ENCODE measurements at regions not wholly inside any gene's neighbourhood (a gene's known extent, or its start where the extent isn't known, plus 50 kb on each side); places are given as distances from the start of the nearest gene placed in this dataset.

- Histone ChIP-seq H3K27me3 (no peaks in the 10 kb centered on the region), H3K36me3 (replicated peaks; ENCODE audit: insufficient read depth, low read depth) (no peaks in the 10 kb centered on the region), H3K9me3 (ENCODE audit: low read depth) (no peaks in the 10 kb centered on the region), H2AFZ (no peak overlapping the region), H3K79me2 (no peaks in the 10 kb centered on the region), H4K20me1 (ENCODE audit: insufficient read depth, poor library complexity, severe bottlenecking) (no peaks in the 10 kb centered on the region), H3K4me3 (no peak overlapping the region), H3K4me2 (no peak overlapping the region), H3K9me2 (replicated peaks; ENCODE audit: insufficient read depth) (no peaks in the 10 kb centered on the region), H3K4me1 (ENCODE audit: insufficient read depth) (no peaks in the 10 kb centered on the region), H3K27ac (no peak overlapping the region)
- no peak for DNase-seq (ENCODE audit: low spot score)
- TF ChIP-seq, protein P1, sequence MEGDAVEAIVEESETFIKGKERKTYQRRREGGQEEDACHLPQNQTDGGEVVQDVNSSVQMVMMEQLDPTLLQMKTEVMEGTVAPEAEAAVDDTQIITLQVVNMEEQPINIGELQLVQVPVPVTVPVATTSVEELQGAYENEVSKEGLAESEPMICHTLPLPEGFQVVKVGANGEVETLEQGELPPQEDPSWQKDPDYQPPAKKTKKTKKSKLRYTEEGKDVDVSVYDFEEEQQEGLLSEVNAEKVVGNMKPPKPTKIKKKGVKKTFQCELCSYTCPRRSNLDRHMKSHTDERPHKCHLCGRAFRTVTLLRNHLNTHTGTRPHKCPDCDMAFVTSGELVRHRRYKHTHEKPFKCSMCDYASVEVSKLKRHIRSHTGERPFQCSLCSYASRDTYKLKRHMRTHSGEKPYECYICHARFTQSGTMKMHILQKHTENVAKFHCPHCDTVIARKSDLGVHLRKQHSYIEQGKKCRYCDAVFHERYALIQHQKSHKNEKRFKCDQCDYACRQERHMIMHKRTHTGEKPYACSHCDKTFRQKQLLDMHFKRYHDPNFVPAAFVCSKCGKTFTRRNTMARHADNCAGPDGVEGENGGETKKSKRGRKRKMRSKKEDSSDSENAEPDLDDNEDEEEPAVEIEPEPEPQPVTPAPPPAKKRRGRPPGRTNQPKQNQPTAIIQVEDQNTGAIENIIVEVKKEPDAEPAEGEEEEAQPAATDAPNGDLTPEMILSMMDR (IDR thresholded peaks at IDR 0.05; ENCODE audit: poor library complexity), result no peak
- no peak for TF ChIP-seq EZH2phosphoT487 (IDR thresholded peaks at IDR 0.05; ENCODE audit: low read depth, severe bottlenecking, unreplicated experiment)
- TF ChIP-seq EZH2 (IDR thresholded peaks at IDR 0.05; ENCODE audit: borderline replicate concordance), result no peak
Measured at GRCh38 chr6:66423047-66423446, 716.0 kb upstream of the EYS start.

DNA sequence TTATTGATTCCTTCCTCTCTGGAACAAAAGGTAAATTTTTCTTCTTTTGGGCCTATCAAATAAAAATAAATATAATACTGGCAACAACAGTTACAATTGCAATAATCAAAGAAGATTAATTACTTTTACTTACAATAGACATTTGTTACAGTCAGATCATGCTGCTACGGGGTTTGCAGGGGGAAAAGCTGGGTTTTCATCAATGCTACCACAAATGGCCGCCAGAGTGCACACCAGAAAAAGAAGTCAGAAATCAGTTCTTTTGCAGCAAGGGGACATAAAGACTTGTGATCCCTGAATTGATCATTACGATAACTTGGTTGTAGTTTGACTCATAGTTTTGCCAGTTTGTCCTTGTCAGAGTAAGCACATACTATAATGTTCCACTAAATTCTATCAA is 714.5 kb upstream of the EYS start:
- TF ChIP-seq EZH2 (IDR thresholded peaks at IDR 0.05; ENCODE audit: borderline replicate concordance) (no peak), EZH2phosphoT487 (IDR thresholded peaks at IDR 0.05; ENCODE audit: low read depth, severe bottlenecking, unreplicated experiment) (no peak)
- TF ChIP-seq, protein P1 (IDR thresholded peaks at IDR 0.05; ENCODE audit: poor library complexity), result peak; percentile 56
- no peaks in the 10 kb centered on the region for H3K9me3 ChIP-seq (ENCODE audit: low read depth)
- no peaks in the 10 kb centered on the region for H3K79me2 ChIP-seq
- peak; percentile 16 for DNase-seq (ENCODE audit: low spot score)
- no peaks in the 10 kb centered on the region for H3K4me1 ChIP-seq (ENCODE audit: insufficient read depth)
- no peaks in the 10 kb centered on the region for H3K27me3 ChIP-seq
- H3K4me3 ChIP-seq, result no peak overlapping the region
- no peak overlapping the region for H2AFZ ChIP-seq
- 37% methylated on average over 3 of the region's 3 CpGs for WGBS (ENCODE audit: low lambda C conversion rate, missing lambda C conversion rate)
- no peaks in the 10 kb centered on the region for H4K20me1 ChIP-seq (ENCODE audit: insufficient read depth, poor library complexity, severe bottlenecking)
- no peaks in the 10 kb centered on the region for H3K36me3 ChIP-seq (replicated peaks; ENCODE audit: insufficient read depth, low read depth)
- H3K4me2 ChIP-seq, result no peak overlapping the region
- H3K27ac ChIP-seq, result no peak overlapping the region
- no peaks in the 10 kb centered on the region for H3K9me2 ChIP-seq (replicated peaks; ENCODE audit: insufficient read depth)

DNA sequence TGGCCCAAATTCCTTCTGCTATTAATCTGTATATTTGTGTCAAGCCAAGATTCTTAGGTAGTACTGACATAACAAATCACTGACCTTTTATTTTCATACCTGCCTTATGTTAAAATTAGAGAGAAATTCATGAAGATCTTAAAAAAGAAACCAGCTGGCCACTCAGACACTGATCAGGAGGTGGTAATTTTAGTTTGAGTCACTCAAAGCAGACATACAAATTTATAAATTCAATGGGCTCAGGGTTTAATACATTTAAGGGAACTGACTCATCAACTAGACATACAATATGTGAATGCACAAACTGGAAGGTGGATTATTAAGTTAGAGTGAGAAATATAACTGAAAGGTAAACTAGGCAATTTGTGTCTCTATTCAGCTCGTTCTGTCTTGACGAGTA is 711.9 kb upstream of the EYS start:
- H3K9me2 ChIP-seq (replicated peaks; ENCODE audit: insufficient read depth), result no peaks in the 10 kb centered on the region
- no peaks in the 10 kb centered on the region for H3K79me2 ChIP-seq
- H3K27ac ChIP-seq, result no peak overlapping the region
- no peaks in the 10 kb centered on the region for H3K36me3 ChIP-seq (replicated peaks; ENCODE audit: insufficient read depth, low read depth)
- no peaks in the 10 kb centered on the region for H3K27me3 ChIP-seq
- H3K4me3 ChIP-seq, result no peak overlapping the region
- 84% methylated on average over 2 of the region's 2 CpGs for WGBS (ENCODE audit: low lambda C conversion rate, missing lambda C conversion rate)
- H3K4me2 ChIP-seq, result no peak overlapping the region
- H3K4me1 ChIP-seq (ENCODE audit: insufficient read depth), result no peaks in the 10 kb centered on the region
- no peak overlapping the region for H2AFZ ChIP-seq
- H4K20me1 ChIP-seq (ENCODE audit: insufficient read depth, poor library complexity, severe bottlenecking), result no peaks in the 10 kb centered on the region
- DNase-seq (ENCODE audit: low spot score), result no peak
- H3K9me3 ChIP-seq (ENCODE audit: low read depth), result no peaks in the 10 kb centered on the region
- TF ChIP-seq, protein P1 (IDR thresholded peaks at IDR 0.05; ENCODE audit: poor library complexity), result no peak
- TF ChIP-seq EZH2 (IDR thresholded peaks at IDR 0.05; ENCODE audit: borderline replicate concordance) (no peak), EZH2phosphoT487 (IDR thresholded peaks at IDR 0.05; ENCODE audit: low read depth, severe bottlenecking, unreplicated experiment) (no peak)

DNA sequence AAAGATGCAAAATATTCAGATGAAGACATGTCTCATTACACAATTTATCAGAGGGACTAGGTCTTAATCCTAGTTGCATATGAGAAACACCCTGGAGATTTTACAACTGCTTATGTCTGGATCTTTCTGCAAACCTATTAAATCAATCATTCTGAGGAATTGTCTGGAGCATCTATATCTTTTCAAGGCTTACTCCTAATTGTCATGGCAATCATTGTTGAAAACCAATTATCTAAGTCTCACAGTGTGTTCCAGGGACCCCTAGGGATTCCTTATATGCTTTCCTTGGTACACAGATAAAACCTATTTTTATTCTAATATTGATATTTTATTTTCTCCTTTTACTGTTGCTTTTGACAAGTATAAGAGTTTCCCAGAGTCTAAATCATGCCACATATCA is 696.9 kb upstream of the EYS start:
- H3K27me3 ChIP-seq, result no peaks in the 10 kb centered on the region
- no peaks in the 10 kb centered on the region for H3K9me2 ChIP-seq (replicated peaks; ENCODE audit: insufficient read depth)
- H3K4me3 ChIP-seq, result no peak overlapping the region
- no peak overlapping the region for H2AFZ ChIP-seq
- H3K4me1 ChIP-seq (ENCODE audit: insufficient read depth), result no peaks in the 10 kb centered on the region
- no peaks in the 10 kb centered on the region for H4K20me1 ChIP-seq (ENCODE audit: insufficient read depth, poor library complexity, severe bottlenecking)
- H3K4me2 ChIP-seq, result no peak overlapping the region
- no peaks in the 10 kb centered on the region for H3K36me3 ChIP-seq (replicated peaks; ENCODE audit: insufficient read depth, low read depth)
- no peaks in the 10 kb centered on the region for H3K9me3 ChIP-seq (ENCODE audit: low read depth)
- H3K27ac ChIP-seq, result no peak overlapping the region
- DNase-seq (ENCODE audit: low spot score), result no peak
- TF ChIP-seq EZH2phosphoT487 (IDR thresholded peaks at IDR 0.05; ENCODE audit: low read depth, severe bottlenecking, unreplicated experiment) (no peak), EZH2 (IDR thresholded peaks at IDR 0.05; ENCODE audit: borderline replicate concordance) (no peak)
- TF ChIP-seq, protein P1 (IDR thresholded peaks at IDR 0.05; ENCODE audit: poor library complexity), result no peak
- no peaks in the 10 kb centered on the region for H3K79me2 ChIP-seq

All from hepatocyte (in vitro differentiated cells).